ENCODE measurements at regions not wholly inside any gene's neighbourhood (a gene's known extent, or its start where the extent isn't known, plus 50 kb on each side); places are given as distances from the start of the nearest gene placed in this dataset.

GRCh38 chr20:29741594-29741893, 1515.9 kb upstream of the DEFB115 start:
- Histone ChIP-seq H3K27ac (ENCODE audit: insufficient read depth, low read length) (no peak overlapping the region), H4K5ac (ENCODE audit: low read depth, low read length) (no peak overlapping the region), H3K56ac (ENCODE audit: extremely low read depth, insufficient read depth, low read length) (no peak overlapping the region), H3K4me3 (ENCODE audit: insufficient read depth, low read depth, low read length) (no peak overlapping the region), H3K4me1 (ENCODE audit: control insufficient read depth, insufficient read depth, low read length) (no peaks in the 10 kb centered on the region), H3K27me3 (ENCODE audit: control insufficient read depth, insufficient read depth, low read length) (no peaks in the 10 kb centered on the region), H3K36me3 (ENCODE audit: control insufficient read depth, insufficient read depth, low read length) (no peaks in the 10 kb centered on the region), H3K4me2 (ENCODE audit: low read depth, low read length) (no peak overlapping the region), H4K20me1 (ENCODE audit: insufficient read depth, low read length) (no peaks in the 10 kb centered on the region), H2AFZ (replicated peaks; ENCODE audit: low read length, poor library complexity) (no peak overlapping the region), H3K18ac (ENCODE audit: low read depth, low read length) (no peak overlapping the region), H2AK9ac (replicated peaks; ENCODE audit: low read depth, low read length, poor library complexity) (no peak overlapping the region), H2BK15ac (ENCODE audit: low read depth, low read length) (no peak overlapping the region), H3K14ac (replicated peaks; ENCODE audit: low read depth, low read length) (no peak overlapping the region), H4K8ac (ENCODE audit: low read depth in 2 of 2, low read length in 2 of 2) (no peak overlapping the region), H3K4ac (ENCODE audit: low read depth, low read length) (no peak overlapping the region), H2BK120ac (ENCODE audit: low read depth, low read length) (no peak overlapping the region), H2BK5ac (ENCODE audit: low read depth, low read length, poor library complexity, severe bottlenecking) (no peak overlapping the region), H3K9ac (ENCODE audit: low read depth, low read length) (no peak overlapping the region), H4K91ac (ENCODE audit: insufficient read depth, low read depth, low read length) (no peak overlapping the region), H3K9me3 (ENCODE audit: control insufficient read depth, insufficient read depth, low read length) (peaks cover 25% of the 10 kb centered on the region), H3K79me1 (ENCODE audit: low read depth in 1 of 2, low read length in 2 of 2) (no peaks in the 10 kb centered on the region), H2BK20ac (ENCODE audit: low read depth, low read length) (no peak overlapping the region), H2AK5ac (ENCODE audit: low read depth, low read length) (no peak overlapping the region), H3K9me1 (ENCODE audit: insufficient read depth, low read length) (no peaks in the 10 kb centered on the region), H3K23ac (ENCODE audit: low read depth, low read length) (no peak overlapping the region)
- DNase-seq = no peak
- POLR2A ChIA-PET (ENCODE audit: unreplicated experiment) = no interaction called here
- in situ Hi-C loops (cut with MboI; ENCODE audit: low sequenced_read_pairs) = no loop called here
- BruUV-seq (replicated peaks) = no TSS peak
- dilution Hi-C loops (cut with HindIII; ENCODE audit: low sequenced_read_pairs, unreplicated experiment) = no loop called here
- intact Hi-C loops (cut with micrococcal nuclease) = no loop called here
- no peak for TF ChIP-seq FOS (IDR thresholded peaks at IDR 0.05; ENCODE audit: low read depth, low read length)
- TF ChIP-seq BHLHE40 (IDR thresholded peaks at IDR 0.05; ENCODE audit: low read depth, low read length) = no peak
- no peak for TF ChIP-seq CEBPB (IDR thresholded peaks at IDR 0.05; ENCODE audit: low read depth, low read length)
- no peak for TF ChIP-seq NFE2L2 (IDR thresholded peaks at IDR 0.05; ENCODE audit: low read depth, low read length)
- no peak for TF ChIP-seq MAZ (IDR thresholded peaks at IDR 0.05; ENCODE audit: borderline replicate concordance, low read depth, low read length)
- no peak for TF ChIP-seq CHD1 (IDR thresholded peaks at IDR 0.05; ENCODE audit: low read depth, low read length)
- TF ChIP-seq SMC3 (IDR thresholded peaks at IDR 0.05; ENCODE audit: low read depth, low read length) = no peak
- TF ChIP-seq, protein P1, sequence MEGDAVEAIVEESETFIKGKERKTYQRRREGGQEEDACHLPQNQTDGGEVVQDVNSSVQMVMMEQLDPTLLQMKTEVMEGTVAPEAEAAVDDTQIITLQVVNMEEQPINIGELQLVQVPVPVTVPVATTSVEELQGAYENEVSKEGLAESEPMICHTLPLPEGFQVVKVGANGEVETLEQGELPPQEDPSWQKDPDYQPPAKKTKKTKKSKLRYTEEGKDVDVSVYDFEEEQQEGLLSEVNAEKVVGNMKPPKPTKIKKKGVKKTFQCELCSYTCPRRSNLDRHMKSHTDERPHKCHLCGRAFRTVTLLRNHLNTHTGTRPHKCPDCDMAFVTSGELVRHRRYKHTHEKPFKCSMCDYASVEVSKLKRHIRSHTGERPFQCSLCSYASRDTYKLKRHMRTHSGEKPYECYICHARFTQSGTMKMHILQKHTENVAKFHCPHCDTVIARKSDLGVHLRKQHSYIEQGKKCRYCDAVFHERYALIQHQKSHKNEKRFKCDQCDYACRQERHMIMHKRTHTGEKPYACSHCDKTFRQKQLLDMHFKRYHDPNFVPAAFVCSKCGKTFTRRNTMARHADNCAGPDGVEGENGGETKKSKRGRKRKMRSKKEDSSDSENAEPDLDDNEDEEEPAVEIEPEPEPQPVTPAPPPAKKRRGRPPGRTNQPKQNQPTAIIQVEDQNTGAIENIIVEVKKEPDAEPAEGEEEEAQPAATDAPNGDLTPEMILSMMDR (conservative IDR thresholded peaks at IDR 0.05; ENCODE audit: low read depth, low read length) = no peak
- no peak for TF ChIP-seq RAD21 (IDR thresholded peaks at IDR 0.05; ENCODE audit: low read length)
- TF ChIP-seq USF2 (IDR thresholded peaks at IDR 0.05; ENCODE audit: low read depth, low read length) = no peak
- no peak for TF ChIP-seq MXI1 (IDR thresholded peaks at IDR 0.05; ENCODE audit: borderline replicate concordance, low read depth, low read length)
- TF ChIP-seq RCOR1 (IDR thresholded peaks at IDR 0.05; ENCODE audit: insufficient replicate concordance, low read length) = no peak
- no peak for TF ChIP-seq MAFK (IDR thresholded peaks at IDR 0.05; ENCODE audit: low read depth, low read length)
- TF ChIP-seq POLR2A (IDR thresholded peaks at IDR 0.05; ENCODE audit: low read depth, low read length) = no peak
- TF ChIP-seq, protein P2, sequence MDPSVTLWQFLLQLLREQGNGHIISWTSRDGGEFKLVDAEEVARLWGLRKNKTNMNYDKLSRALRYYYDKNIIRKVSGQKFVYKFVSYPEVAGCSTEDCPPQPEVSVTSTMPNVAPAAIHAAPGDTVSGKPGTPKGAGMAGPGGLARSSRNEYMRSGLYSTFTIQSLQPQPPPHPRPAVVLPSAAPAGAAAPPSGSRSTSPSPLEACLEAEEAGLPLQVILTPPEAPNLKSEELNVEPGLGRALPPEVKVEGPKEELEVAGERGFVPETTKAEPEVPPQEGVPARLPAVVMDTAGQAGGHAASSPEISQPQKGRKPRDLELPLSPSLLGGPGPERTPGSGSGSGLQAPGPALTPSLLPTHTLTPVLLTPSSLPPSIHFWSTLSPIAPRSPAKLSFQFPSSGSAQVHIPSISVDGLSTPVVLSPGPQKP (IDR thresholded peaks at IDR 0.05; ENCODE audit: borderline replicate concordance, low read depth, low read length) = no peak
- no peak for TF ChIP-seq RFX5 (IDR thresholded peaks at IDR 0.05; ENCODE audit: low read depth, low read length)
- WGBS, 2 experiments (ENCODE audit: extremely low coverage in 2 of 2, insufficient read length in 1 of 2) = no CpG with 5 or more reads among the region's 13 CpGs
- no peak for ATAC-seq (ENCODE audit: low read depth)
- CTCF ChIA-PET = no interaction called here

Measured in IMR-90 (cell line).